SKM-1 (cell line): ENCODE measurements at regions not wholly inside any gene's neighbourhood (a gene's known extent, or its start where the extent isn't known, plus 50 kb on each side); places are given as distances from the start of the nearest gene placed in this dataset.

ENCODE experiments used
- DNase-seq: peaks from one replicate; lab custom pipeline; 2025; ENCODE audit not compliant: unreplicated experiment; lab: John Stamatoyannopoulos, UW

DNA sequence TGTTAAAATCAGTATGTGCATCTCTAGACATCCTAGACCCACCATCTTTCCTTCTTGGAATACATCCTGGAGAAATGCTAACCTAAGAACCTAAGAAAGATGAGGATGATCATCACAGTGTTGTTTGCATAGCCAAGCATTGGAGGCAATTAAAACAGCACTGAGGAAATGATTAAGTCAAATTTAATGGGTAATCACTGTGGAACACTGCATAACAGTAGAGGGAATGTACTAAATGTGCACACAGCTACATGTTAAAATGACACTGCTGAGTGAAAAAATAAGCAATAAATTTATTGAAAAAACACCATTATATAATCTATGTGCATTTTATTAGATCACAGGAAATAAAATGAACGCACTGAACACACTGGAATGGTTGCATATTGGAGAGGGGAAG is 987.1 kb upstream of the SEL1L start:
- no peak for DNase-seq

- no peak for DNase-seq
Measured at GRCh38 chr14:82521191-82521590, 987.5 kb upstream of the SEL1L start.

DNA sequence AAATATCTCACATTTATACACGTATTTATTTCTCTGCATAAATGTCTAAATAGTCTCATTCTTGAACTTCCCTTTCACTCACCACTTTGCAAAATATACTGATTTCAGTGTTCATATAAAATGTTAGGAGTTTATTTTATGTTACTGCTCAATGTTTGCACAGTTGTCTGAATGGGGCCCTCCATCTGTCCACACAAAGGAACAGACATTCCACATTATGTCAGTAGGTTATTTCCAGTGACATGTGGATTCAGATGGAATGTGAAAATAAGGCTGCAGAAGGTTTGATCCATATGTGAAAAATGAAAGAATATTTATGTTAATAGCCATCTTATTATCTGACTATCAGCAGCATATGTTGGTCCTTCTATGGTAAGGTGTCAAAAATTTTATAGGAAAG is 994.4 kb upstream of the SEL1L start:
- no peak for DNase-seq

- DNase-seq: no peak
Measured at GRCh38 chr14:82533351-82533750, 999.7 kb upstream of the SEL1L start.

- DNase-seq: no peak
Measured at GRCh38 chr14:82536566-82536965, 1002.9 kb upstream of the SEL1L start.

- DNase-seq: no peak
Measured at GRCh38 chr14:82537831-82538230, 1004.2 kb upstream of the SEL1L start.

GRCh38 chr14:82546401-82546800 is 1012.7 kb upstream of the SEL1L start:
- DNase-seq: no peak

GRCh38 chr14:82549306-82549990 is 1015.8 kb upstream of the SEL1L start:
- DNase-seq: no peak

GRCh38 chr14:82562881-82563280 is 1029.2 kb upstream of the SEL1L start:
- no peak for DNase-seq

- no peak for DNase-seq
Measured at GRCh38 chr14:82565825-82566224, 1032.2 kb upstream of the SEL1L start.

- DNase-seq: no peak
Measured at GRCh38 chr14:82587226-82587625, 1053.6 kb upstream of the SEL1L start.

DNA sequence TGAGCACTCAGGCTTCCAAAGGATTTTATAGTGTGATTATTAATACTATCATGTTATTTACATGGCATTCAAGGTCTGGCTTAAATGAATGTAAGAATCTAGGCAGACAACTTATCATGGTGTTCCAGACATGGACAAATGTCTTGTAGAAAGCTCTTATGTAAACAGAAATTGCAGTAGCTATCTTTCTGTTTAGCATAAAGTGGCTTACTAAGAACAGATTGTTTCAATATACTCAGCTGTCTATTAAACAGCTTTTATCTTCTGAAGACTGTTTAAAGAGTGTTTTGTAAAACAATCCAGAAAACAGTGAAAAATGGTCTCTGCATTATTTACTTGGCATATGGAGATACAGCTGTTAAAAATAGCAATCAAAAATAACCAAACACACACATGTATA is 1061.8 kb upstream of the SEL1L start:
- no peak for DNase-seq

- DNase-seq: no peak
Measured at GRCh38 chr14:82602794-82603193, 1069.1 kb upstream of the SEL1L start.

GRCh38 chr14:82604819-82605218 is 1071.2 kb upstream of the SEL1L start:
- no peak for DNase-seq

- DNase-seq: no peak
Measured at GRCh38 chr14:82621881-82622450, 1088.3 kb upstream of the SEL1L start.

GRCh38 chr14:82626156-82627066 is 1092.8 kb upstream of the SEL1L start:
- no peak for DNase-seq

GRCh38 chr14:82635915-82636314 is 1102.3 kb upstream of the SEL1L start:
- no peak for DNase-seq

GRCh38 chr14:82636426-82636825 is 1102.8 kb upstream of the SEL1L start:
- DNase-seq: no peak

GRCh38 chr14:82641050-82641540 is 1107.4 kb upstream of the SEL1L start:
- no peak for DNase-seq

DNA sequence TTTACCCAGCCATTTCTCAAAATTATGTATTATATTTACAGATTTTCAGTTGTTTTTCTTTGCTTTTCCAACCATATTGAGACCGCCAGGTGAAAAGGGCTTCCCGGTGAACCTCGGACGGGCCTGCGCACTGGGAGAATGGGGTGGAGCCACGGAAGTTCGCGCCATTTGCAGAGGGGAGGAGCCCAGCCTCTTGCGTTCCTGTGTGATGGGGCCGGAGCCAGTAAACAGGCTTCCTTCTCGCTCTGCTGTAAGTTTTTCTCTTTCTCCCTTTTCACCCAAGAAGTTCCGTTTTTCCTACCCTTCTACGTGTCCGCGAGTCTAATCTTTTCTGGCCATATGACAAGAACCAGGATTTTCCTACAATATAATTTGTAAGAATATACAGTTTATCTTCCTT is 1108.8 kb upstream of the SEL1L start:
- DNase-seq: no peak

- DNase-seq: no peak
Measured at GRCh38 chr14:82647088-82647810, 1113.6 kb upstream of the SEL1L start.
